Upper lobe of left lung (tissue), 4 donors: ENCODE measurements at regions not wholly inside any gene's neighbourhood (a gene's known extent, or its start where the extent isn't known, plus 50 kb on each side); places are given as distances from the start of the nearest gene placed in this dataset.

ENCODE experiments used
- POLR2A ChIP-seq, 4 donors: fragments of 450-650 bp; IDR thresholded peaks; one replicate each; pipeline ENCODE4 v1.5.1; 2016 to 2017; ENCODE audit warnings: antibody characterized with exemption in 4 of 4, mild to moderate bottlenecking in 2 of 4
- POLR2AphosphoS5 ChIP-seq, 2 donors: sonication (generic); formaldehyde crosslinking; IDR thresholded peaks; one replicate each; pipeline ENCODE4 v1.5.1; 2017; ENCODE audit warnings: antibody characterized with exemption in 2 of 2
- TF ChIP-seq, protein P1 (sequence below), 6 experiments: fragments of 450-650 bp in 4 of 6; fragments of 200-600 bp in 2 of 6; sonication (generic) in 2 of 6; IDR thresholded peaks; one replicate each; pipeline ENCODE4 v1.5.1; 2016 to 2019; ENCODE audit warnings: antibody characterized with exemption in 6 of 6

DNA sequence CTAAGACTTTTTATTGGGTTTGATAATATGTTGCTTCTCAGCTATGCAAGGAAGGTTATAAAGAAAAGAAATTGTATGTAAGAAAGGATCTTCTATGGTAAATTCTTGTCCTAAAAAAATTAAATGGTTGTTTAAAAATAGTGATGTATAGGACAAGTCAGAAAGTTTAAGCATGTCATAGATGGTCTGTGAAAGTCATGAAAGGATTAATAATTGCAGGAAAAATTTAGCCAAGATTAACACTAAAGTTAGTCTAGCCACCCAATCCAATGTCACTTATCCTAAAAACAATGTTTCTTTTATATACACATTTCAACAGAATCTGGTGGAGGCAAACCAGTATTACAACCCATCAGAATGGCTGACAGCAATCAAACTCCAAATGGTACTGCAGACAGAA, 1046.7 kb upstream of the SLC39A10 start:
- TF ChIP-seq, protein P1, sequence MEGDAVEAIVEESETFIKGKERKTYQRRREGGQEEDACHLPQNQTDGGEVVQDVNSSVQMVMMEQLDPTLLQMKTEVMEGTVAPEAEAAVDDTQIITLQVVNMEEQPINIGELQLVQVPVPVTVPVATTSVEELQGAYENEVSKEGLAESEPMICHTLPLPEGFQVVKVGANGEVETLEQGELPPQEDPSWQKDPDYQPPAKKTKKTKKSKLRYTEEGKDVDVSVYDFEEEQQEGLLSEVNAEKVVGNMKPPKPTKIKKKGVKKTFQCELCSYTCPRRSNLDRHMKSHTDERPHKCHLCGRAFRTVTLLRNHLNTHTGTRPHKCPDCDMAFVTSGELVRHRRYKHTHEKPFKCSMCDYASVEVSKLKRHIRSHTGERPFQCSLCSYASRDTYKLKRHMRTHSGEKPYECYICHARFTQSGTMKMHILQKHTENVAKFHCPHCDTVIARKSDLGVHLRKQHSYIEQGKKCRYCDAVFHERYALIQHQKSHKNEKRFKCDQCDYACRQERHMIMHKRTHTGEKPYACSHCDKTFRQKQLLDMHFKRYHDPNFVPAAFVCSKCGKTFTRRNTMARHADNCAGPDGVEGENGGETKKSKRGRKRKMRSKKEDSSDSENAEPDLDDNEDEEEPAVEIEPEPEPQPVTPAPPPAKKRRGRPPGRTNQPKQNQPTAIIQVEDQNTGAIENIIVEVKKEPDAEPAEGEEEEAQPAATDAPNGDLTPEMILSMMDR (IDR thresholded peaks at IDR 0.05), result no peak
- no peak for TF ChIP-seq POLR2A (IDR thresholded peaks at IDR 0.05)
- no peak for TF ChIP-seq POLR2AphosphoS5 (IDR thresholded peaks at IDR 0.05)
